Nephron progenitor cell (in vitro differentiated cells): ENCODE measurements at regions not wholly inside any gene's neighbourhood (a gene's known extent, or its start where the extent isn't known, plus 50 kb on each side); places are given as distances from the start of the nearest gene placed in this dataset.

Experiments
- DNase-seq: peaks from one replicate; pipeline ENCODE4 v3.0.0; 2021
- H3K27ac Mint-ChIP-seq: 2 replicates; pipeline ENCODE4 v1.8.0; 2021; ENCODE audit warnings: mild to moderate bottlenecking, moderate library complexity, mixed read lengths
- H3K27me3 Mint-ChIP-seq: 2 replicates; pipeline ENCODE4 v1.8.0; 2021; ENCODE audit warnings: mild to moderate bottlenecking, low read depth, mixed read lengths; ENCODE audit not compliant: poor library complexity
- H3K36me3 Mint-ChIP-seq: 2 replicates; pipeline ENCODE4 v1.8.0; 2021; ENCODE audit warnings: low read depth, mixed read lengths
- H3K4me1 Mint-ChIP-seq: 2 replicates; pipeline ENCODE4 v1.8.0; 2021; ENCODE audit warnings: mixed read lengths
- H3K4me3 Mint-ChIP-seq: 2 replicates; pipeline ENCODE4 v1.8.0; 2021; ENCODE audit warnings: mild to moderate bottlenecking, moderate library complexity, mixed read lengths
- H3K9me3 Mint-ChIP-seq: 2 replicates; pipeline ENCODE4 v1.8.0; 2021; ENCODE audit warnings: mild to moderate bottlenecking, moderate library complexity, mixed read lengths
- CTCF ChIP-seq: fragments of 200-600 bp; sonication (generic); IDR thresholded peaks from 2 replicates; pipeline ENCODE4 v1.5.0; 2021; ENCODE audit warnings: antibody characterized with exemption

GRCh38 chr1:216805953-216806352, 82.7 kb upstream of the ESRRG start:
- Mint-ChIP-seq H3K27ac (no peak overlapping the region), H3K4me3 (no peak overlapping the region), H3K9me3 (no peaks in the 10 kb centered on the region), H3K4me1 (peaks cover 26% of the 10 kb centered on the region), H3K27me3 (peaks cover 5% of the 10 kb centered on the region), H3K36me3 (no peaks in the 10 kb centered on the region)
- TF ChIP-seq CTCF = no peak
- DNase-seq = no peak

GRCh38 chr1:216805233-216805632, 82.0 kb upstream of the ESRRG start:
- no peak for DNase-seq
- H3K27ac Mint-ChIP-seq = no peak overlapping the region

GRCh38 chr1:216804111-216804510, 80.9 kb upstream of the ESRRG start:
- peaks cover 26% of the 10 kb centered on the region for H3K4me1 Mint-ChIP-seq

More at GRCh38 chr1:216805233-216805632, 82.0 kb upstream of the ESRRG start:
- Mint-ChIP-seq H3K36me3 (no peaks in the 10 kb centered on the region), H3K27me3 (peaks cover 5% of the 10 kb centered on the region), H3K9me3 (no peaks in the 10 kb centered on the region), H3K4me1 (peaks cover 26% of the 10 kb centered on the region), H3K4me3 (no peak overlapping the region)
- TF ChIP-seq CTCF = no peak

GRCh38 chr1:216794586-216794985, 71.4 kb upstream of the ESRRG start:
- Mint-ChIP-seq H3K4me3 (no peak overlapping the region), H3K27ac (no peak overlapping the region), H3K27me3 (no peaks in the 10 kb centered on the region), H3K9me3 (no peaks in the 10 kb centered on the region), H3K36me3 (no peaks in the 10 kb centered on the region), H3K4me1 (no peaks in the 10 kb centered on the region)
- no peak for TF ChIP-seq CTCF
- no peak for DNase-seq

More at GRCh38 chr1:216804111-216804510, 80.9 kb upstream of the ESRRG start:
- no peak overlapping the region for H3K4me3 Mint-ChIP-seq
- DNase-seq = no peak
- TF ChIP-seq CTCF = no peak
- no peaks in the 10 kb centered on the region for H3K36me3 Mint-ChIP-seq
- H3K27me3 Mint-ChIP-seq = no peaks in the 10 kb centered on the region
- H3K27ac Mint-ChIP-seq = no peak overlapping the region
- H3K9me3 Mint-ChIP-seq = no peaks in the 10 kb centered on the region

GRCh38 chr1:216793973-216794372, 70.7 kb upstream of the ESRRG start:
- TF ChIP-seq CTCF = no peak
- no peak for DNase-seq
- no peak overlapping the region for H3K27ac Mint-ChIP-seq
- H3K4me3 Mint-ChIP-seq = no peak overlapping the region
- H3K36me3 Mint-ChIP-seq = no peaks in the 10 kb centered on the region
- no peaks in the 10 kb centered on the region for H3K27me3 Mint-ChIP-seq
- H3K4me1 Mint-ChIP-seq = no peaks in the 10 kb centered on the region
- H3K9me3 Mint-ChIP-seq = no peaks in the 10 kb centered on the region

GRCh38 chr1:216793303-216793702, 70.1 kb upstream of the ESRRG start:
- DNase-seq = no peak
- TF ChIP-seq CTCF = no peak
- no peaks in the 10 kb centered on the region for H3K9me3 Mint-ChIP-seq
- H3K4me1 Mint-ChIP-seq = no peaks in the 10 kb centered on the region
- H3K4me3 Mint-ChIP-seq = no peak overlapping the region
- no peak overlapping the region for H3K27ac Mint-ChIP-seq
- H3K27me3 Mint-ChIP-seq = no peaks in the 10 kb centered on the region
- no peaks in the 10 kb centered on the region for H3K36me3 Mint-ChIP-seq
